ENCODE measurements at regions not wholly inside any gene's neighbourhood (a gene's known extent, or its start where the extent isn't known, plus 50 kb on each side); places are given as distances from the start of the nearest gene placed in this dataset.

DNA sequence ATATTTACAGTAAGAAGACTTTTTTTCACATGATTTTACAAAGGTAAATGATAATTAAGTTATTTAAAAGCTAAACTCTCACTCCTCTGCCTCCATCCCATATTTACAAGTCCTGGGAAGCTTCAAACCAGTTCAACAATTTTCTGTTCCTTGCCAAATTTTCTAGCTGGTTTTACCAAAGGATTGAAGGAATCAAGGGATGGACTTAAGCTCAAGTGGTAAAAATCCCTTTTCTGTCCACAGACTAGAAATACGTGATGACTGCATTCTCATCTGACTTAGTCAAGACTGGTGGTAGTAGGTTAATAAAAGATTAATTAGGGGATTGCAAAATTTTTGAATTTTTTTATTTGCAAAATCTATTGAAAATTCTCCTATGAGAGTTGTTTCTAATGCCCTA, 297.3 kb downstream of the MTX2 start (continued):
- TF ChIP-seq, protein P1, sequence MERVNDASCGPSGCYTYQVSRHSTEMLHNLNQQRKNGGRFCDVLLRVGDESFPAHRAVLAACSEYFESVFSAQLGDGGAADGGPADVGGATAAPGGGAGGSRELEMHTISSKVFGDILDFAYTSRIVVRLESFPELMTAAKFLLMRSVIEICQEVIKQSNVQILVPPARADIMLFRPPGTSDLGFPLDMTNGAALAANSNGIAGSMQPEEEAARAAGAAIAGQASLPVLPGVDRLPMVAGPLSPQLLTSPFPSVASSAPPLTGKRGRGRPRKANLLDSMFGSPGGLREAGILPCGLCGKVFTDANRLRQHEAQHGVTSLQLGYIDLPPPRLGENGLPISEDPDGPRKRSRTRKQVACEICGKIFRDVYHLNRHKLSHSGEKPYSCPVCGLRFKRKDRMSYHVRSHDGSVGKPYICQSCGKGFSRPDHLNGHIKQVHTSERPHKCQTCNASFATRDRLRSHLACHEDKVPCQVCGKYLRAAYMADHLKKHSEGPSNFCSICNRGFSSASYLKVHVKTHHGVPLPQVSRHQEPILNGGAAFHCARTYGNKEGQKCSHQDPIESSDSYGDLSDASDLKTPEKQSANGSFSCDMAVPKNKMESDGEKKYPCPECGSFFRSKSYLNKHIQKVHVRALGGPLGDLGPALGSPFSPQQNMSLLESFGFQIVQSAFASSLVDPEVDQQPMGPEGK (CRISPR knock-in tag; IDR thresholded peaks at IDR 0.05; ENCODE audit: borderline replicate concordance), result no peak
- TF ChIP-seq ARNTL (CRISPR knock-in tag; IDR thresholded peaks at IDR 0.05; ENCODE audit: borderline replicate concordance, low read depth) (no peak), ZNF70 (CRISPR knock-in tag; IDR thresholded peaks at IDR 0.05) (no peak), ISL1 (CRISPR knock-in tag; IDR thresholded peaks at IDR 0.05) (no peak), SNAI2 (CRISPR knock-in tag; IDR thresholded peaks at IDR 0.05) (no peak), ZNF565 (CRISPR knock-in tag; conservative IDR thresholded peaks at IDR 0.05; ENCODE audit: low read depth) (no peak), TOX (CRISPR knock-in tag; IDR thresholded peaks at IDR 0.05; ENCODE audit: borderline replicate concordance) (no peak), PPARA (CRISPR knock-in tag; IDR thresholded peaks at IDR 0.05; ENCODE audit: borderline replicate concordance) (no peak), ZNF8 (CRISPR knock-in tag; IDR thresholded peaks at IDR 0.05) (no peak), ZFP30 (CRISPR knock-in tag; IDR thresholded peaks at IDR 0.05) (no peak), CSDC2 (CRISPR knock-in tag; IDR thresholded peaks at IDR 0.05) (no peak), ESRRG (CRISPR knock-in tag; IDR thresholded peaks at IDR 0.05) (no peak)

DNA sequence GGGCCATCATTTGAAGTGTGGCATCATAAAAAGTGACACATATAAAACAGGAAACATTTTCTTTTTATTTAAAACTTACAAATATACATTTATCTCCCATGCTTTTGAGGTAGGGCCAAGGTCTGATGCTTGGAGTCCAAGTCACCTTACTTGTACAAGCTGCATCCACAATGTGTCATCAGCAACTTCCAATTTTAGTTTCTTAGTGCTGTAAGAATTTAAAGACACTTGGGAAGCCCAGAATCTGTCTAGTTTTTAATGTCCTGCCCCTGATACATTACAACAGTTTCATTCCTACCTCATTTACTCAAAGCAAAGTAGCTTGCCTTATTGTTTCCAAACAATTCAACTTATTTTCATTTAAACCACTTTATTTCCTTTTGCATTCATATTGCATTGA, 297.7 kb downstream of the MTX2 start:
- ATAC-seq, result no peak
- TF ChIP-seq PPARA (CRISPR knock-in tag; IDR thresholded peaks at IDR 0.05; ENCODE audit: borderline replicate concordance) (no peak), ZFP3 (CRISPR knock-in tag; IDR thresholded peaks at IDR 0.05) (no peak), ZC3H10 (CRISPR knock-in tag; IDR thresholded peaks at IDR 0.05) (no peak), GLIS3 (CRISPR knock-in tag; IDR thresholded peaks at IDR 0.05) (no peak), TCF4 (CRISPR knock-in tag; IDR thresholded peaks at IDR 0.05; ENCODE audit: borderline replicate concordance) (no peak), RARB (CRISPR knock-in tag; IDR thresholded peaks at IDR 0.05) (no peak)

DNA sequence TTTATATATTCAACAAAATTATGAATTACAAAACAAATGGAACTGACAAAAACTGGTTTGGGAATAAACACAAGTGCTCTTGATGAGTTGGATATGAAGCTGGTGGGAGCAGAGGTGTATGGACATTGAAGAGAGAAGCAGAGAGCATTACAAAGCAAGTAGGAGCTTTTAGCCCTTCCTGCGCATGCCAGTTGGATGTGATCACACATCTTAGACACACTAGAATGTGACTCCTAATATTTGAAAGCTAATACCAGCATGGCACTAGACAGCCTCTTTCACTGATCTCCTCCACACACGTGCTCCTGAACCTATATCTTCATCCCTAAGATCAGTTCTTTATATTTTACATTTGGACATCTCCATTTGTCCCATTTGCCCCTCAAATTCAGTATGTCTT, 298.1 kb downstream of the MTX2 start:
- TF ChIP-seq TOX (CRISPR knock-in tag; IDR thresholded peaks at IDR 0.05; ENCODE audit: borderline replicate concordance) (no peak), RARB (CRISPR knock-in tag; IDR thresholded peaks at IDR 0.05) (no peak), ZC3H10 (CRISPR knock-in tag; IDR thresholded peaks at IDR 0.05) (no peak), ARNTL (CRISPR knock-in tag; IDR thresholded peaks at IDR 0.05; ENCODE audit: borderline replicate concordance, low read depth) (no peak), ZNF565 (CRISPR knock-in tag; conservative IDR thresholded peaks at IDR 0.05; ENCODE audit: low read depth) (no peak), CSDC2 (CRISPR knock-in tag; IDR thresholded peaks at IDR 0.05) (no peak), PPARA (CRISPR knock-in tag; IDR thresholded peaks at IDR 0.05; ENCODE audit: borderline replicate concordance) (no peak), ZNF70 (CRISPR knock-in tag; IDR thresholded peaks at IDR 0.05) (no peak)
- TF ChIP-seq, protein P2, sequence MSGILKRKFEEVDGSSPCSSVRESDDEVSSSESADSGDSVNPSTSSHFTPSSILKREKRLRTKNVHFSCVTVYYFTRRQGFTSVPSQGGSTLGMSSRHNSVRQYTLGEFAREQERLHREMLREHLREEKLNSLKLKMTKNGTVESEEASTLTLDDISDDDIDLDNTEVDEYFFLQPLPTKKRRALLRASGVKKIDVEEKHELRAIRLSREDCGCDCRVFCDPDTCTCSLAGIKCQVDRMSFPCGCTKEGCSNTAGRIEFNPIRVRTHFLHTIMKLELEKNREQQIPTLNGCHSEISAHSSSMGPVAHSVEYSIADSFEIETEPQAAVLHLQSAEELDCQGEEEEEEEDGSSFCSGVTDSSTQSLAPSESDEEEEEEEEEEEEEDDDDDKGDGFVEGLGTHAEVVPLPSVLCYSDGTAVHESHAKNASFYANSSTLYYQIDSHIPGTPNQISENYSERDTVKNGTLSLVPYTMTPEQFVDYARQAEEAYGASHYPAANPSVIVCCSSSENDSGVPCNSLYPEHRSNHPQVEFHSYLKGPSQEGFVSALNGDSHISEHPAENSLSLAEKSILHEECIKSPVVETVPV (CRISPR knock-in tag; IDR thresholded peaks at IDR 0.05), result no peak
- peak; percentile 60; the same call in 2 of the 3 replicates for ATAC-seq

DNA sequence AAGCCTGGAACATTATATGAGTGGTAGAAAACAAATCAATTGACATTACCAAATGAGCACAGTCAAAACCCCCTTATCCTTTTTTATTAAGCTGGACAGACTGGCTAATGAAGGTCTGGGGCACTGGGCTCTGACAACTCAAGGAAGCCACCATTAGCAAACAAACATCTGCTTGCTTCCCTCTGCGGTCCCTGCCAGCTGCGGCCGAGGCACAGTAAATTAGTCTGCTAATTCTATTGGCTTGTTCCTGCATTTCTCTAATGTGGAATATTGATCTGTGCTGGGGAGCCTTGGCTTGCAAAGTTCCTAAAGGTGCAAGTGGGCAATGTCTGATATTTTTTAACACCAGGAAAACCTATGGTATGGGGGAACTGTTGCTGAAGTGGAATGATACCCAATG, 300.3 kb downstream of the MTX2 start:
- TF ChIP-seq ESRRG (CRISPR knock-in tag; IDR thresholded peaks at IDR 0.05) (no peak), TCF4 (CRISPR knock-in tag; IDR thresholded peaks at IDR 0.05; ENCODE audit: borderline replicate concordance) (no peak), ZNF8 (CRISPR knock-in tag; IDR thresholded peaks at IDR 0.05) (no peak), ZC3H10 (CRISPR knock-in tag; IDR thresholded peaks at IDR 0.05) (no peak), ZNF70 (CRISPR knock-in tag; IDR thresholded peaks at IDR 0.05) (no peak), OSR1 (CRISPR knock-in tag; IDR thresholded peaks at IDR 0.05) (no peak), ARNTL (CRISPR knock-in tag; IDR thresholded peaks at IDR 0.05; ENCODE audit: borderline replicate concordance, low read depth) (no peak)
- TF ChIP-seq, protein P3, sequence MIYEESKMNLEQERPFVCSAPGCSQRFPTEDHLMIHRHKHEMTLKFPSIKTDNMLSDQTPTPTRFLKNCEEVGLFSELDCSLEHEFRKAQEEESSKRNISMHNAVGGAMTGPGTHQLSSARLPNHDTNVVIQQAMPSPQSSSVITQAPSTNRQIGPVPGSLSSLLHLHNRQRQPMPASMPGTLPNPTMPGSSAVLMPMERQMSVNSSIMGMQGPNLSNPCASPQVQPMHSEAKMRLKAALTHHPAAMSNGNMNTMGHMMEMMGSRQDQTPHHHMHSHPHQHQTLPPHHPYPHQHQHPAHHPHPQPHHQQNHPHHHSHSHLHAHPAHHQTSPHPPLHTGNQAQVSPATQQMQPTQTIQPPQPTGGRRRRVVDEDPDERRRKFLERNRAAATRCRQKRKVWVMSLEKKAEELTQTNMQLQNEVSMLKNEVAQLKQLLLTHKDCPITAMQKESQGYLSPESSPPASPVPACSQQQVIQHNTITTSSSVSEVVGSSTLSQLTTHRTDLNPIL (CRISPR knock-in tag; IDR thresholded peaks at IDR 0.05; ENCODE audit: low read depth), result no peak
- ATAC-seq, result no peak

DNA sequence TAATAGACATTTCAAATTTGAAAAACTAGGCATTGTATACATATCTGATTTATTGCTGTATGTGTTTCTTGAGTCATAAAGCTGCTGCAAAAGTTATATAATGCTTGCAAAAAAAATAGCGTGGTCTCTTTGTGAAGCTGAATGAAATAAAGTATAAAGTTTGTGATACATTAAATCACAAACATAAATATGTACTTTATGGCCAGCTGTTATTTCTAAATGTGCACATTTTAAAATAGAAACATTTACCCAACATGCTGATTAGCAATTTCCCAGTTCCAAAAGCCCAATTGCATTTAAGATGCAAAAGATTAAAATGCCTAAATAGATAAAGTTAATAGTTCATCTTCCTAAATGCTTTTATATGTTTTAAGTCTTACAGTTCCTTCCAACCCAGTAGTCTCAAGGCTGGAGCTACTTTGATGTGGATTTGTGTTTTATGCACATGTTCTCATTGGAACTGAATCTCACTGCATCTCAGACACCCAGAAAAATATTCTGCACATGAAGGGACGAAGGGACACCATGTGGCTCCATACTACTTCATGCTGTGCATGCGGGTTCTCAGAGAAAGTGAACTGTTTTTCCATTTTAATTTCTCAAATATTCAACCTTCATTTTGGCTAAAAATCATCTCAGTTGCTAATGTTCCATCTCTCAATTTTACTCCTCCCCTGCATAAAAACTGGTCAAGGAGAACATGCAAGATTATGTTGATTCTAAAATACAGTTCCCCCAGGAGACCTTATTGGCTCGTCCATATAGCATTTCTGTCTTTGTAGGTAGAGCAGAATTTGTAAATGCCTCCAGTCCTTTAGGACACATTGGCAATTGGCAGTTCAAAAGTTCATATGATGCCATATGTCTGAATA, 304.6 kb downstream of the MTX2 start:
- TF ChIP-seq ZNF70 (CRISPR knock-in tag; IDR thresholded peaks at IDR 0.05) (no peak), ZFP3 (CRISPR knock-in tag; IDR thresholded peaks at IDR 0.05) (no peak), ZNF8 (CRISPR knock-in tag; IDR thresholded peaks at IDR 0.05) (0 out of 2 replicates have a peak, but pooled peaks have one; percentile 3), ISL1 (CRISPR knock-in tag; IDR thresholded peaks at IDR 0.05) (peak; percentile 8; the same call in 1 of the 2 replicates), SNAI2 (CRISPR knock-in tag; IDR thresholded peaks at IDR 0.05) (no peak), OSR1 (CRISPR knock-in tag; IDR thresholded peaks at IDR 0.05) (no peak), GLIS3 (CRISPR knock-in tag; IDR thresholded peaks at IDR 0.05) (0 out of 2 replicates have a peak, but pooled peaks have one; percentile 31)
- TF ChIP-seq, protein P1 (CRISPR knock-in tag; IDR thresholded peaks at IDR 0.05; ENCODE audit: borderline replicate concordance), result no peak
- TF ChIP-seq, protein P3 (CRISPR knock-in tag; IDR thresholded peaks at IDR 0.05; ENCODE audit: low read depth), result no peak
- peak; percentile 56 for ATAC-seq
